ENCODE measurements at regions not wholly inside any gene's neighbourhood (a gene's known extent, or its start where the extent isn't known, plus 50 kb on each side); places are given as distances from the start of the nearest gene placed in this dataset.

DNA sequence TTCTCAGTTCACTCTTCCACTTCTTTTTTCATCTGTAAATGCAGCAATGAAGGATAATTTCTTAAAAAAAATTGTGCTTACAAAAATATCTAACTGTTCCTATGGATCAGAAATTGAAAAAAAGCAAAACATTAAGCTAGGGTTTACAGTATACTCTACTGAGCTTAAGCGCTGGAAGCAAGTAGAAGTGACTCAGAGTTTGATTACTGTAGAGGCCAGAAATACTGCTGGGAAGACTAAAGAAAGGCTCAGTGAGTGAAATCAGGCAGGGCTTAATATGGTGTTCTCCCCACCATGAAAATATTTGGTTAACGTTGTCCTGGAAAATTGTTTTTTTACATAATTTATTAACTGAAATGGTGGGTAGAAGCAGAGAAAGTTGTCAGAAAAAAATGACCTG lies 1061.8 kb upstream of the GRIA3 start:
- TF ChIP-seq, protein P1, sequence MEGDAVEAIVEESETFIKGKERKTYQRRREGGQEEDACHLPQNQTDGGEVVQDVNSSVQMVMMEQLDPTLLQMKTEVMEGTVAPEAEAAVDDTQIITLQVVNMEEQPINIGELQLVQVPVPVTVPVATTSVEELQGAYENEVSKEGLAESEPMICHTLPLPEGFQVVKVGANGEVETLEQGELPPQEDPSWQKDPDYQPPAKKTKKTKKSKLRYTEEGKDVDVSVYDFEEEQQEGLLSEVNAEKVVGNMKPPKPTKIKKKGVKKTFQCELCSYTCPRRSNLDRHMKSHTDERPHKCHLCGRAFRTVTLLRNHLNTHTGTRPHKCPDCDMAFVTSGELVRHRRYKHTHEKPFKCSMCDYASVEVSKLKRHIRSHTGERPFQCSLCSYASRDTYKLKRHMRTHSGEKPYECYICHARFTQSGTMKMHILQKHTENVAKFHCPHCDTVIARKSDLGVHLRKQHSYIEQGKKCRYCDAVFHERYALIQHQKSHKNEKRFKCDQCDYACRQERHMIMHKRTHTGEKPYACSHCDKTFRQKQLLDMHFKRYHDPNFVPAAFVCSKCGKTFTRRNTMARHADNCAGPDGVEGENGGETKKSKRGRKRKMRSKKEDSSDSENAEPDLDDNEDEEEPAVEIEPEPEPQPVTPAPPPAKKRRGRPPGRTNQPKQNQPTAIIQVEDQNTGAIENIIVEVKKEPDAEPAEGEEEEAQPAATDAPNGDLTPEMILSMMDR (IDR thresholded peaks at IDR 0.05) = no peak
- no peak for TF ChIP-seq POLR2AphosphoS5 (IDR thresholded peaks at IDR 0.05)
